ENCODE measurements at regions not wholly inside any gene's neighbourhood (a gene's known extent, or its start where the extent isn't known, plus 50 kb on each side); places are given as distances from the start of the nearest gene placed in this dataset.

- TF ChIP-seq POLR2A (IDR thresholded peaks at IDR 0.05) (no peak), CTCF (IDR thresholded peaks at IDR 0.05) (no peak)
Measured at GRCh38 chr12:70186436-70186835, 56.8 kb upstream of the CNOT2 start.
